Left lobe of liver (tissue), 2 donors: ENCODE measurements at regions not wholly inside any gene's neighbourhood (a gene's known extent, or its start where the extent isn't known, plus 50 kb on each side); places are given as distances from the start of the nearest gene placed in this dataset.
"Not testable (repeated sequence)": the region's sequence is repeated elsewhere in the genome, so short reads cannot be mapped to it uniquely, and the experiment has no call there.

Experiments
- ATAC-seq: fragments of 200-7000 bp; cut with Tn5 transposase; one replicate; pipeline ENCODE4 v1.9.1; 2020; ENCODE audit warnings: mild to moderate bottlenecking, moderate library complexity
- DNase-seq: peaks from one replicate; pipeline ENCODE4 v3.0.0-alpha.2; 2020; ENCODE audit warnings: low spot score
- donor health status: DM: no; HTN: no; CAD: no; lungs with moderate emphysema.
- donor health status: DM: no; HTN: yes; CAD: no.

GRCh38 chr12:125303337-125303736 is 238.1 kb downstream of the AACS start:
- no peak for ATAC-seq
- no peak for DNase-seq

DNA sequence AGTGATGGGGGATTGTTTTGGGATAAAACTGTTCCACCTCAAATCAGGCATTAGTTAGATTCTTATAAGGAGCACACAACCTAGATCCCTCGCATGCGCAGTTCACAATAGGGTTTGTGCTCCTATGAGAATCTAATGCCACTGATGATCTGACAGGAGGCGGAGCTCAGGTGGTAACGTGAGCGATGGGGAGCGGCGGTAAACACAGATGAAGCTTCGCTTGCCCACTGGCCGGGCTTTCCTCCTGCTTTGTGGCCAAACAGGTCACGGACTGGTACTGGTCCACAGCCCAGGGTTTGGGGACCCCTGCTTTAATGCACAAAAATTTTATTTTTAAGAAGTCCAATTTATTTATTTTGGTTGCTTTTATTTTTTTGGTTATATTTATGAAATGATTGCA is 238.8 kb downstream of the AACS start:
- ATAC-seq, result no peak
- no peak for DNase-seq

DNA sequence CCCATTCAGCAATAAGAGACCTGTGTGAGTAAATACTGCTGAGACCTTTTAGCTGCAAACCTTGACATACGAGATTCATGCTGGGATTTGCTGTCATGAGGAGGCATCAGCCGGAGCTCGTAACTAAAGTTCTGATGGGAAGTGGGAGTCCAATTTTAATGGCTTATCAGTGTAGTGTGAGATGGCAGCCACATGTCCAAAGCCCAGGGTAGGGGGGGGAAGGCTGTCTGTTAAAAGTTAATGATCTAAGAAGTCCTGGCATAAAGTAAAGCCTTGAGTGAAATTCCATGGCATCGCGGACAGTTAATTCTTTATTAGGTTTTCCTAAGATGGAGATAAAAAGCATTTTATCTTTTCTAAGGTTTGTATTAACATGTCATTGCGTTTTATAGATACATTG is 240.0 kb downstream of the AACS start:
- ATAC-seq, result no peak
- DNase-seq, result no peak

DNA sequence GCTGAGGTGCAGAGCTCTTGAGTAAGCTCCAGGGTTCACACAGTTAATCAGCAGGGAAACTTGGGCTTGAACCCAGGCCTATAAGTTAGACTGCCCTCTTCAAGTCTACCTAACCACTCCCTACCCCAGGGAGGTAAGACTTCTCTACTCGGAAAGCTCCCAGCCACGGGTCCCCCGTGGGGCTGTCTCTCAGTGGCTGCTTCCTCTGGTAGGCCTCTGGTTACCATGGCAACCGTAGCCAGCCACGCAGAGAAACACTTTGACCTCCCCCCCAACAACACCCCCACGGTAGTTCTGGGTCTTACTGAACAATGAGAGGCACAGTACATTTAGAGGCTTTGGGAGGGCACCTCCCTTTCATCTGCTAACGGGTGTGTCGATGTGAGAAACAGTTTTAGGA is 245.2 kb downstream of the AACS start:
- no peak for ATAC-seq
- no peak for DNase-seq

- ATAC-seq (no peak), DNase-seq (no peak)
These were observed 245.8 kb downstream of the AACS start for GRCh38 chr12:125311050-125311449.

- ATAC-seq, result no peak
- DNase-seq, result no peak
These were observed 247.2 kb downstream of the AACS start for GRCh38 chr12:125312471-125312870.

- no peak for ATAC-seq
- DNase-seq, result no peak
These were observed 249.0 kb downstream of the AACS start for GRCh38 chr12:125314051-125314755.

DNA sequence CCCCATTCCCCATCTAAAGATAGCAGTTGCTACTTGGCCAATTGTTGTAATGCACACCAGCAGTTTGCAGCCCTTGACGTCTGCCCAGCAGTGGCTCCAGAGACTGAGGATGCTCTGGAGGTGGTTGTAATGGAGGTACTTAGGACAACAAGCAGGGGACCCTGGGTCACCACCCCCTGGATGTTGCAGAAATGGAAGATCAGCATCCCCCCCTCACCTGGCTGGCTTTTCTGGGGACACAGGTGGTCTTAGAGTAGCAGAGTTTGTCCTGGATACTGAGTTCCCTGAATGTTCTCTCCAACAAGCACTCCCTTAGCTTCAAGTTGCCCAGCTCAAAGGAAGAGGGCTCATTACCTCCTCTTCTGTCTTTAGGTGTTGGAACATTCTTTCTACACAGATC is 250.5 kb downstream of the AACS start:
- DNase-seq (peak; percentile 14), ATAC-seq (no peak)

GRCh38 chr12:125320177-125320576 is 254.9 kb downstream of the AACS start:
- DNase-seq, result no peak
- ATAC-seq, result no peak

- DNase-seq (no peak), ATAC-seq (no peak)
These were observed 259.7 kb downstream of the AACS start for GRCh38 chr12:125324861-125325490.

DNA sequence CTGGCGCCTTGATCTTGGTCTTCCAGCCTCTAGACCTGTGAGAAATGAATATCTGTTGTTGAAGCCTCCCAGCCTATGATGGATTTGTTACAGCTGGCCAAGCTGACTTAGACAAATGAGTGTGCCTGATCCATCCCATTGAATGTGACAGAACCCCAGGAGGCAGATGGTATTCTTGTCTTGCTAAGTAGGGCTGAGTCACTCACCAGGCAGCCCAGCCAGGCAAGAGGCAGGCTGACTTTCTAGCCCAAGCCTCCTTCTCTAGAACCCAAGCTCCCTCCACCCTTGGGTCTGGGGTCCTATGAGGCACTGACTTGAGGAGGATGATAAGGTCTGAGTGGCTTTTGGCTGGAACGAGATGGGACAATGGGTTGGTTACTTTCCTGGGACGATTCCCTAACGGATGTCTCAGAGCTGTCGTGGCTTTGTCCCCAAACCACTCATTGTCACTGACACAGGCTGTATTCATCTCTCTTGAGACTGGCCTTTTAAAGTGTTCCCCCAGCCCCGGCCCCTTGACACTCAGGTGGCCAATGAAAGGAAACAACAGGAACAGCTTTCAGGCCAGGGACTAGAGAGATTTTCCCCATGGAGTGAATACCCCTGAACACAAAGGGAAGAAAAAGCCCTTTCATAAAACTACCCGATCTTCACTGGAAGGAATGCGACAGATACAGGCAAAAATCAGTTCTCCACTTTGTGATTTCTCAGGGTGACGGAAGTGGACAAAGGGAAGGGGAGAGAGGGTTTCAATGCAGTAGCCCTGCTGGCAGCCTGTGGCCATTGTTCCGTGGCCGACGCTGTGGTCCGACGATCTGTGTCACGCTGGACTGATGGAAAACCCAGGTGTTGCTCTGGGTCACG is 264.2 kb downstream of the AACS start:
- ATAC-seq (no peak), DNase-seq (no peak)

DNA sequence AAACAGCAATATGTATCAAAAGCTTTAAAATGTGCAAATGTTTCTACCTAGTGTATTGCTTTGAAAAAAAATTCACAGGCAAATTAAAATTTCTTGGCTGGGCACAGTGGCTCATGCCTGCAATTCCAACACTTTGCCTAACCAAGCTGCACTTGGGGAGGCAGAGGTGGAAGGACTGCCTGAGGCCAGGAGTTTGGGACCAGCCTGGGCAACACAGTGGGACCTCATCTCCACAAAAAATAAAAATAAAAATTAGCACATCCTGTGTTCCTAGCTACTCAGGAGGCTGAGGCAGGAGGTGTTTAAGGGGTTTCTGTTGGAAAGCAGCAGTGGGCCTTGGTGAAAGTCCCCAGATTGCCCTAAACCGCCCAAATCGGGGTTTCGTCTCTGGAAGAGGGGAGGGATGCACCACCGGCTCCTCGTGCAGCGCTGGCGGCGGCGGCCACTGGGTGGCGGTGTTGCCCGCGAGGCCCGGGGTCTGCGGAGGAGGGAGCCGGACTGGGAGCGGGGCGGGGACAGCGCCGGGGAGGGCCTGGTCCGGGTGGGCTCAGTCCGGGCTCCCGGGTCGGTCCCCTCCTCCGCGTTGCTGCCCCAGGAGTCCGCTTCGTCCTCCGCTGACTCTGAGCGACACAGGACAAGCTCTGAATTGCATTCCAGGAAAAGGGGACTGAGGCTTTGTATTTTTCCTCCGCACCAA is 265.6 kb downstream of the AACS start:
- peak; percentile 99 for ATAC-seq
- DNase-seq, result peak; percentile 73

DNA sequence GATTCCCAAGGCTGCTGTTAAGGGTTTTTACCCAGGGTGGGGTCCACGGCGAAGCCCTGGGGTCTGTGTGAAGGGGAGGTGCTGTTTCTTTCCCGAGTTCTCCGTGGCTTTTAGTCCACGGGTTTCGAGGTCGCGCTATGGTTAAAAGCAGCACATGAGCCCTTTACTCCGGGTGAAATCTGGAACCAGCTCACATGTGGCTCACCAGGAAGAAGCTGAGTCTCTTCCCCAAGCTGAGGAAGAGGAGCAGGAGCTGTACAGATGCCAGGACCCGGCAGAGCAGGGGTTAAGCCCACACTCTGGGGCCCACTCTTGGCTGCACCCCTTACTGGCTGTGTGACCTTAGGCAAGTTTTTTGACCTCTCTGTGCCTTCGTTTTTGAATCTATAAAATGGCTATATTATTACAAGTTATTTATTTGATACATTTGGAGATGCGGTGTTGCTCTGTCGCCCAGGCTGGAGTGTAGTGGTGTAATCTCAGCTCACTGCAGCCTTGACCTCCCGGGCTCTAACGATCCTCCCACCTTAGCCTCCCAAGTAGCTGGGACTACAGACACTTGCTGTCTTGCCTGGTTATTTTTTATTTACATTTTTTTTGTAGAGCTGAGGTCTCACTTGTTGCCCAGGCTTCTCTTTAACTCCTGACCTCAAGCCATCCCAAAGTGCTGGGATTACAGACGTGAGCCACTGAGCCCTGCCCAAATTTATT is 266.3 kb downstream of the AACS start:
- peak; percentile 54 for ATAC-seq
- DNase-seq, result no peak

DNA sequence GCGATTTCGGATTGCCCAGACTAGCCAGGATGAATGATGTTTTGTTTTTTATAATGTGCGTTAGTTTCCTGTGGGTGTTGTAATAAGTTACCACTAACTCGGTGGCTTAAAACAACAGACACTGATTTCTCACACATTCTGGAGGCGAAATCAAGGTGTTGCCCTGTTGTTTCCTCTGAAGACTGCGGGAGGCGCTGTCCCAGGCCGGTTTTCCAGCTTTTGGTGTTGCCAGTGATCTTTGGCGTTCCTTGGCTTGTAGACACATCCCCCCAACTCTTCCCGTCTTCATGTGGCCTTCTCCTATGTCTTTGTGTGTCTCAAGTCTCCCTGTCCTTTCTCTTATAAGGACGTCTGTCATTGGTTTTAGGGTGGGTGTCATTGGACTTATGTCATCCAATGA is 267.7 kb downstream of the AACS start:
- ATAC-seq (no peak), DNase-seq (no peak)

- ATAC-seq (no peak), DNase-seq (no peak)
These were observed 271.0 kb downstream of the AACS start for GRCh38 chr12:125336246-125336645.

DNA sequence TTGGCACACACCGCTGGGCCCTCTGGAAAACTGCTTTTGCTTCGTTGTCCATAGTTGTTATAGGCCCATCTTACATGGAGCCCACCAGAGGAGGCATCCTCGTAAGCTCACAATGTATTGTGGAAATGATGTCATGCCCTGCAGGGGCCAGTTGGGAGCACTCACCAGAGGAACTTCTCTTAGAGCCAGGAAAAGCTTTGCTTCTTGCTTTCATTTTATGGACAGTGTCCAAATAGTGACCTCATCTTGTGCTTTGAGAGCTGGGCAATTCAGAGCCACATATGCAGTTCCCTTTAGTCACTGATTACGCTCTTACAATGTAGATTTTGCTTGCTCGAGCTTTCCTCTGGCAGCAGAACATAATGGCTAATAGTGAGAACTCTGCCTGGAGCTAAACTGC is 275.6 kb downstream of the AACS start:
- ATAC-seq (peak; percentile 66), DNase-seq (no peak)

DNA sequence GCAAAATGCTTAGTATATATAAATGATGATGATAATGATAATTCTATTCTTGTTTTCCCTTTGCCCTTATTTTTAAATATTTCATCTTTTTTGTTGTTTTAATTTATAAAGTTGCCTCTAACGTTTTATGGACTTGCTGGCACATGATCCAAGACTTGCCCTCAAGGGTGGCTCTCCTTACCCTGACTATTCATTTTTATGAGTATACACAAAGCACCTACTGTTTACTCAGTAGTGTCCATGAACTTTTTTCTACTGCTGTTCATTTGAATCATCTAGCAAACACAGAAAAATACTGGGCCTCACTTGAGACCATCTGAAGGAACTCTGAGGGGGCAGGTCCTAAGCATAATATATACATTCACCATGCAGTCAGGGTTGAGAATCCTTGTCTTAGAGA is 276.2 kb downstream of the AACS start:
- no peak for ATAC-seq
- DNase-seq, result no peak

DNA sequence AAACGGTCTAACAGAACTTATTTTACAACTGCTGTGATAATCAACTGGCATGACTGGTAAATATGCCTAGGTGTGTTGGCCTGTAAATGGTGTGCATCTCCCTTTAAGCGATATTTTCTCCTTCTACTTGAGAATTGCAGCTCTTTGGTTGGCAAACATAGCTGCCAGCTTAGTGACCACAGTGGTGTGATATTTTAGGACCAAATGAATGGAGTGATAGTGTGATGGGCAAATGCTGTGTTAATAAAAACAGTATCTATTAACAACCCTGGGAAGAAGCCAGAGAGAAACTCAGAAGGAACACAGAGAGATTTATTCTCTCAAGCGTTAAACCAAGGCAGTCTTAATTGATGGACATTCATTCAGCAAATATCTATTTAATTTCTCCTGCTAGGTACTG is 278.4 kb downstream of the AACS start:
- DNase-seq (no peak), ATAC-seq (no peak)

DNA sequence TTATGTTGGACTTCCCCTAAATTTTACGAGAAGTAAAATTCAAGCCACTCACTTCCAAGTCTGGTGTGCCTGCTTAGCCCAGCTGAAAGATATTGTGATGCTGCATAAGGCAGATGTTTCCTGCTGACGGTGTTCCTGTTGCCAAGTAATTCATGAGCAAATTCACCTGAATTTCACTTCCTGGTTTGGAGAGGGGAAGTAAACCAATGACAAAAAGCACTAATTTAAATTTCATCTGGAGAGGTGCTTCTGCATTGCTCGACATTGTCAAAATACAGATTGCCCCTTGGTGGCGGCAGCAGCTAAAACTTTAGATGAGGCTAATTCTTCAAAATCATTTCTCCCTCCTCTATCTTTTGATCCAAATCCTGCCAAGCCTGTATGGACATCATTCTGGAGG is 281.1 kb downstream of the AACS start:
- ATAC-seq, result peak; percentile 75
- DNase-seq, result no peak

DNA sequence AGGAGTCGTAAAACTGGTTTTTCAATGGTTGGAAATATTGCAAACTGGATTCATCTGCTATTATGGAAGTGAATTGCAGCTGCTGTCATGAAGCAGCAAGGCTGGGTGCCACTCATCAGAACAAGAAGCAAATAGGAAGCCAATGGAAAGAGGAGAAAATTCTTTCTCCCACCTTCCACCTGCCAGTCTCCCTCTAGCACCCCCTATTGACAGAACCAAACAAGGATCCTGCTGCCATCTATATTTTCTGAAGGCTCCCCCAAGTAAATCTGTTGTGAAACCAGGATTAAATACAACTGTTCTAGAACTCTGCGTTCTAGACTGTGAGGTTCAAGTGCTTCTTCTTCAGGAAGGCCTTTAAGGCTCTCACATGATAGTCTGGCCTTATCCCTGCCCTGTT is 286.6 kb downstream of the AACS start:
- no peak for ATAC-seq

GRCh38 chr12:125353002-125353401 is 287.8 kb downstream of the AACS start:
- not testable (repeated sequence) for DNase-seq, ATAC-seq

More for the DNA sequence above, 286.6 kb downstream of the AACS start:
- no peak for DNase-seq
